ENCODE measurements at regions not wholly inside any gene's neighbourhood (a gene's known extent, or its start where the extent isn't known, plus 50 kb on each side); places are given as distances from the start of the nearest gene placed in this dataset.

DNA sequence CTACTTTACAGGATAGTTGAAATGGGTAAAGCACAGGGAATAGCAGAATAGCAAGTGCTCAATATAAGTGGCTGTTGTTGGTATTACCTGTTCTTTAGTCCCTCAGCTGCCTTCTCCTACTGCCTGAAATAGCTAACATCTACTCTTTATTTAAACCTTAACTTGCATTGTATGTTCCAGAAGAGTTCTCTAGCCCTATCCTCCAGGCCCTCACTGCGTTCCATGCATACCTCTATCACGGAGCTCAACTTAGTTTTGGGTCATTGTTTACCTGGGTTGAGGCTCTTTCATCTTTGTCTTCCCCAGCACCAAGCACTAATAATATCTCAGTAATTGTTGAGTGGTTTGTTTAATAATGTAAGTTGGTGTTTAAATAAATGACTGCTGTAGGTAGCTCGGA is 242.2 kb upstream of the FANCL start:
- no peak overlapping the region for H3K4me2 ChIP-seq (ENCODE audit: low read length)
- TF ChIP-seq MXI1 (conservative IDR thresholded peaks at IDR 0.05; ENCODE audit: poor library complexity, severe bottlenecking) (no peak), EZH2 (IDR thresholded peaks at IDR 0.05; ENCODE audit: borderline replicate concordance, insufficient read depth, low read length, poor library complexity, severe bottlenecking) (no peak), POLR2AphosphoS5 (IDR thresholded peaks at IDR 0.05) (no peak), EP300 (conservative IDR thresholded peaks at IDR 0.05; ENCODE audit: poor library complexity, severe bottlenecking) (no peak), RAD21 (conservative IDR thresholded peaks at IDR 0.05) (no peak), TAF1 (IDR thresholded peaks at IDR 0.05; ENCODE audit: low read depth) (no peak), REST (IDR thresholded peaks at IDR 0.05; ENCODE audit: borderline replicate concordance) (no peak), SMC3 (conservative IDR thresholded peaks at IDR 0.05; ENCODE audit: poor library complexity) (no peak)
- TF ChIP-seq, protein P1, sequence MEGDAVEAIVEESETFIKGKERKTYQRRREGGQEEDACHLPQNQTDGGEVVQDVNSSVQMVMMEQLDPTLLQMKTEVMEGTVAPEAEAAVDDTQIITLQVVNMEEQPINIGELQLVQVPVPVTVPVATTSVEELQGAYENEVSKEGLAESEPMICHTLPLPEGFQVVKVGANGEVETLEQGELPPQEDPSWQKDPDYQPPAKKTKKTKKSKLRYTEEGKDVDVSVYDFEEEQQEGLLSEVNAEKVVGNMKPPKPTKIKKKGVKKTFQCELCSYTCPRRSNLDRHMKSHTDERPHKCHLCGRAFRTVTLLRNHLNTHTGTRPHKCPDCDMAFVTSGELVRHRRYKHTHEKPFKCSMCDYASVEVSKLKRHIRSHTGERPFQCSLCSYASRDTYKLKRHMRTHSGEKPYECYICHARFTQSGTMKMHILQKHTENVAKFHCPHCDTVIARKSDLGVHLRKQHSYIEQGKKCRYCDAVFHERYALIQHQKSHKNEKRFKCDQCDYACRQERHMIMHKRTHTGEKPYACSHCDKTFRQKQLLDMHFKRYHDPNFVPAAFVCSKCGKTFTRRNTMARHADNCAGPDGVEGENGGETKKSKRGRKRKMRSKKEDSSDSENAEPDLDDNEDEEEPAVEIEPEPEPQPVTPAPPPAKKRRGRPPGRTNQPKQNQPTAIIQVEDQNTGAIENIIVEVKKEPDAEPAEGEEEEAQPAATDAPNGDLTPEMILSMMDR (IDR thresholded peaks at IDR 0.05; ENCODE audit: poor library complexity, severe bottlenecking) = no peak
- no peaks in the 10 kb centered on the region for H3K79me2 ChIP-seq (replicated peaks; ENCODE audit: insufficient read depth, low read length)
- no peaks in the 10 kb centered on the region for H3K27me3 ChIP-seq (ENCODE audit: insufficient read depth, low read depth, low read length)
- no peaks in the 10 kb centered on the region for H3K9me2 ChIP-seq (ENCODE audit: insufficient read depth, low read length)
- no peaks in the 10 kb centered on the region for H4K20me1 ChIP-seq (ENCODE audit: insufficient read depth)
- H3F3A ChIP-seq (ENCODE audit: insufficient read depth, low read length, poor library complexity, severe bottlenecking) = no peaks in the 10 kb centered on the region
- H3K9me3 ChIP-seq (ENCODE audit: low read length) = no peaks in the 10 kb centered on the region
- no peak overlapping the region for H3K9ac ChIP-seq (ENCODE audit: low read length)
- no peak overlapping the region for H3K27ac ChIP-seq (ENCODE audit: low read length)
- no peaks in the 10 kb centered on the region for H3K36me3 ChIP-seq (ENCODE audit: insufficient read depth, low read length)
- no peak overlapping the region for H3K4me3 ChIP-seq (ENCODE audit: low read length)
- H2AFZ ChIP-seq (ENCODE audit: low read depth, low read length) = no peak overlapping the region

DNA sequence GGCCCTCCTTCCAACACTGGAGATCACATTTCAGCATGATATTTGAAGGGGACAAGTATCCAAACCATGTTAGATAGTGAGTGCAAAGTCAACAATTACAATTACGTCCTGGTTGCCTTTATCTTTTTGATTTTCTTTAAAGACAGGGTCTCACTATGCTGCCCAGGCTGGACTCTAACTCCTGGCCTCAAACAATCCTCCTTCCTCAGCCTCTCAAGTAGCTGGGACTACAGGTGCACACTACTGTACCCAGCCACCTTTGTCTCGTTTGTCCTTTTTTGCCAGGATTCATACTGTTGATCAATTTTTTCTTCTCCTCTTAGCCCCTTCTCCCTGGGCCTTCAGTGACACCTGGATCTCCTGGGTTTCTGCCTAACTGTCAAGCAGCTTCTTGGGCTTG is 240.5 kb upstream of the FANCL start:
- Histone ChIP-seq H3K4me2 (ENCODE audit: low read length) (no peak overlapping the region), H4K20me1 (ENCODE audit: insufficient read depth) (no peaks in the 10 kb centered on the region)

More for the DNA sequence above, 240.5 kb upstream of the FANCL start:
- H3K79me2 ChIP-seq (replicated peaks; ENCODE audit: insufficient read depth, low read length) = no peaks in the 10 kb centered on the region
- H3K4me3 ChIP-seq (ENCODE audit: low read length) = no peak overlapping the region
- no peaks in the 10 kb centered on the region for H3K9me2 ChIP-seq (ENCODE audit: insufficient read depth, low read length)
- no peaks in the 10 kb centered on the region for H3K9me3 ChIP-seq (ENCODE audit: low read length)
- no peaks in the 10 kb centered on the region for H3F3A ChIP-seq (ENCODE audit: insufficient read depth, low read length, poor library complexity, severe bottlenecking)
- TF ChIP-seq SMC3 (conservative IDR thresholded peaks at IDR 0.05; ENCODE audit: poor library complexity) = no peak
- TF ChIP-seq REST (IDR thresholded peaks at IDR 0.05; ENCODE audit: borderline replicate concordance) = no peak
- H2AFZ ChIP-seq (ENCODE audit: low read depth, low read length) = no peak overlapping the region
- H3K36me3 ChIP-seq (ENCODE audit: insufficient read depth, low read length) = no peaks in the 10 kb centered on the region
- H3K9ac ChIP-seq (ENCODE audit: low read length) = no peak overlapping the region
- H3K27me3 ChIP-seq (ENCODE audit: insufficient read depth, low read depth, low read length) = no peaks in the 10 kb centered on the region
- no peak overlapping the region for H3K27ac ChIP-seq (ENCODE audit: low read length)
